Fibroblast of peridontal ligament (primary cell): ENCODE measurements at regions not wholly inside any gene's neighbourhood (a gene's known extent, or its start where the extent isn't known, plus 50 kb on each side); places are given as distances from the start of the nearest gene placed in this dataset.
"Not testable (repeated sequence)": the region's sequence is repeated elsewhere in the genome, so short reads cannot be mapped to it uniquely, and the experiment has no call there.

Experiments
- DNase-seq: peaks from one replicate; pipeline ENCODE4 v3.0.0-alpha.2; 2010; ENCODE audit errors: extremely low read depth

- no peak for DNase-seq
Measured at GRCh38 chr12:4822572-4822971, 87.1 kb upstream of the KCNA1 start.

GRCh38 chr12:4824380-4824779, 85.3 kb upstream of the KCNA1 start:
- peak; percentile 5 for DNase-seq

GRCh38 chr12:4825011-4825858, 84.5 kb upstream of the KCNA1 start:
- no peak for DNase-seq

GRCh38 chr12:4826909-4827308, 82.8 kb upstream of the KCNA1 start:
- no peak for DNase-seq

GRCh38 chr12:4828176-4828575, 81.5 kb upstream of the KCNA1 start:
- no peak for DNase-seq

GRCh38 chr12:4829161-4829792, 80.4 kb upstream of the KCNA1 start:
- DNase-seq, result no peak

GRCh38 chr12:4829793-4830162, 79.9 kb upstream of the KCNA1 start:
- DNase-seq, result no peak

GRCh38 chr12:4830556-4831210, 79.0 kb upstream of the KCNA1 start:
- no peak for DNase-seq

GRCh38 chr12:4833053-4833452, 76.7 kb upstream of the KCNA1 start:
- DNase-seq, result no peak

- no peak for DNase-seq
Measured at GRCh38 chr12:4833524-4833923, 76.2 kb upstream of the KCNA1 start.

GRCh38 chr12:4842401-4842800, 67.3 kb upstream of the KCNA1 start:
- not testable (repeated sequence) for DNase-seq

- DNase-seq, result no peak
Measured at GRCh38 chr12:4843907-4844306, 65.8 kb upstream of the KCNA1 start.

- DNase-seq, result no peak
Measured at GRCh38 chr12:4847713-4848112, 62.0 kb upstream of the KCNA1 start.

GRCh38 chr12:4849115-4849541, 60.6 kb upstream of the KCNA1 start:
- peak; percentile 47 for DNase-seq

- DNase-seq, result no peak
Measured at GRCh38 chr12:4849795-4850345, 59.8 kb upstream of the KCNA1 start.

- DNase-seq, result no peak
Measured at GRCh38 chr12:4850857-4851380, 58.8 kb upstream of the KCNA1 start.

GRCh38 chr12:4852308-4852707, 57.4 kb upstream of the KCNA1 start:
- DNase-seq, result no peak

- no peak for DNase-seq
Measured at GRCh38 chr12:4852911-4853310, 56.8 kb upstream of the KCNA1 start.

GRCh38 chr12:4855121-4855924, 54.4 kb upstream of the KCNA1 start:
- peak; percentile 85 for DNase-seq

GRCh38 chr12:4856596-4856995, 53.1 kb upstream of the KCNA1 start:
- no peak for DNase-seq
